HepG2 (cell line): ENCODE measurements at regions not wholly inside any gene's neighbourhood (a gene's known extent, or its start where the extent isn't known, plus 50 kb on each side); places are given as distances from the start of the nearest gene placed in this dataset.

ENCODE experiments used
- ATAC-seq: fragments of 200-7000 bp; cut with Tn5 transposase; 3 replicates; pipeline ENCODE4 v1.9.1; 2020; ENCODE audit warnings: mild to moderate bottlenecking, moderate library complexity
- BruUV-seq: library from RNA; stranded (reverse); fragments of 400-500 nt; replicated peaks from 2 replicates; lab custom pipeline; 2021; lab: Mats Ljungman, UMichigan
- CTCF ChIA-PET: fragments of 300-600 bp; formaldehyde crosslinking; extraction: SDS; loops from one replicate; lab custom pipeline; 2021; ENCODE audit warnings: low total read pairs, inconsistent platforms, low intra/inter-chr PET ratio; lab: Yijun Ruan, JAX
- POLR2A ChIA-PET: fragments of 350-600 bp; sonication (Branson Sonifier 250); formaldehyde crosslinking; loops from one replicate; lab custom pipeline; 2020; ENCODE audit warnings: antibody characterized with exemption, inconsistent platforms; lab: Yijun Ruan, JAX
- DNase-seq: peaks from one replicate; pipeline ENCODE4 v3.0.0-alpha.2; 2015; ENCODE audit warnings: low spot score
- FAIRE-seq: peaks from 3 replicates; lab custom pipeline; 2011; peaks lifted over from hg19 to GRCh38; lab: Jason Lieb, UNC
- H2AFZ ChIP-seq: one replicate; pipeline ENCODE4 v1.6.1; 2011; ENCODE audit warnings: low read length, inconsistent platforms
- H3K27ac ChIP-seq: fragments of 300-600 bp; 3 replicates; pipeline ENCODE4 v1.8.0; 2011; ENCODE audit warnings: mixed run types, mild to moderate bottlenecking, mixed read lengths, low read length, inconsistent platforms; ENCODE audit not compliant: insufficient read depth; ENCODE audit errors: extremely low read length
- H3K27me3 ChIP-seq, 2 experiments: fragments of 200-600 bp in 1 of 2; 2 replicates in 1 of 2; 3 replicates in 1 of 2; pipeline versions ENCODE4 v1.6.0 to v1.8.0; 2011; ENCODE audit warnings: low read length in 2 of 2, mild to moderate bottlenecking in 2 of 2, moderate library complexity in 2 of 2, inconsistent platforms in 1 of 2; ENCODE audit not compliant: insufficient read depth in 2 of 2, control insufficient read depth in 1 of 2
- H3K36me3 ChIP-seq, 2 experiments: fragments of 200-600 bp in 1 of 2; replicated peaks in 1 of 2; 2 replicates in 1 of 2; 3 replicates in 1 of 2; pipeline versions ENCODE4 v1.5.1 to v1.8.0; 2011; ENCODE audit warnings: low read length in 2 of 2, inconsistent platforms in 1 of 2; ENCODE audit not compliant: insufficient read depth in 2 of 2, control insufficient read depth in 1 of 2
- H3K4me1 ChIP-seq: 2 replicates; pipeline ENCODE4 v1.5.1; 2012; ENCODE audit warnings: low read length, inconsistent platforms; ENCODE audit not compliant: insufficient read depth
- H3K4me2 ChIP-seq: 2 replicates; pipeline ENCODE4 v1.6.0; 2011; ENCODE audit warnings: low read depth, low read length, inconsistent platforms
- H3K4me3 ChIP-seq, 3 experiments: fragments of 200-600 bp in 1 of 3; sonication (generic), shearing (Covaris generic) in 1 of 3; replicated peaks in 1 of 3; 2 replicates each; pipeline ENCODE4 v1.5.1; 2011 to 2016; ENCODE audit warnings: low read length in 3 of 3, inconsistent platforms in 2 of 3, low read depth in 2 of 3, mild to moderate bottlenecking in 2 of 3, control low read depth in 1 of 3, mixed read lengths in 1 of 3; ENCODE audit not compliant: insufficient read depth in 1 of 3
- H3K79me2 ChIP-seq: one replicate; pipeline ENCODE4 v1.6.1; 2011; ENCODE audit warnings: low read length, inconsistent platforms; ENCODE audit not compliant: insufficient read depth
- H3K9ac ChIP-seq: 2 replicates; pipeline ENCODE4 v1.6.0; 2011; ENCODE audit warnings: mild to moderate bottlenecking, low read depth, low read length, inconsistent platforms; ENCODE audit not compliant: insufficient read depth
- H3K9me3 ChIP-seq: 2 replicates; pipeline ENCODE4 v1.5.1; 2012; ENCODE audit warnings: mild to moderate bottlenecking, low read length
- H4K20me1 ChIP-seq: 2 replicates; pipeline ENCODE4 v1.6.0; 2011; ENCODE audit warnings: inconsistent platforms, mild to moderate bottlenecking, low read length, moderate library complexity; ENCODE audit not compliant: insufficient read depth
- ARID5B ChIP-seq: IDR thresholded peaks from 2 replicates; pipeline ENCODE4 v1.4.0; 2020; ENCODE audit warnings: mild to moderate bottlenecking, missing genetic modification reagents
- CAMTA2 ChIP-seq: sonication (generic); formaldehyde crosslinking; IDR thresholded peaks from 2 replicates; pipeline ENCODE4 v1.4.0; 2020; ENCODE audit warnings: mild to moderate bottlenecking, missing genetic modification reagents, borderline replicate concordance
- GFI1 ChIP-seq: sonication (generic); formaldehyde crosslinking; IDR thresholded peaks from 2 replicates; pipeline ENCODE4 v1.5.0; 2020; ENCODE audit warnings: missing genetic modification reagents, mild to moderate bottlenecking, borderline replicate concordance
- RFX3 ChIP-seq: IDR thresholded peaks from 2 replicates; pipeline ENCODE4 v1.6.1; 2016; ENCODE audit warnings: missing biosample characterization, missing genetic modification reagents
- TGIF2 ChIP-seq: IDR thresholded peaks from 2 replicates; pipeline ENCODE4 v1.6.1; 2016; ENCODE audit warnings: control low read depth, missing compliant biosample characterization
- ZBTB37 ChIP-seq: sonication (generic); formaldehyde crosslinking; IDR thresholded peaks from 2 replicates; pipeline ENCODE4 v1.4.0; 2020; ENCODE audit warnings: mild to moderate bottlenecking, missing genetic modification reagents
- ZNF10 ChIP-seq: sonication (generic); formaldehyde crosslinking; IDR thresholded peaks from 2 replicates; pipeline ENCODE4 v1.4.0; 2020; ENCODE audit warnings: mild to moderate bottlenecking, low read depth, missing genetic modification reagents, borderline replicate concordance
- ZNF101 ChIP-seq: sonication (generic); formaldehyde crosslinking; IDR thresholded peaks from 2 replicates; pipeline ENCODE4 v1.4.0; 2020; ENCODE audit warnings: mild to moderate bottlenecking, low read depth, missing genetic modification reagents, borderline replicate concordance
- ZNF552 ChIP-seq: sonication (generic); formaldehyde crosslinking; IDR thresholded peaks from 2 replicates; pipeline ENCODE4 v1.9.0; 2022; ENCODE audit warnings: missing genetic modification reagents, mild to moderate bottlenecking, borderline replicate concordance
- ZNF660 ChIP-seq: sonication (generic); formaldehyde crosslinking; IDR thresholded peaks from 2 replicates; pipeline ENCODE4 v1.5.1; 2020; ENCODE audit warnings: mild to moderate bottlenecking, low read depth, missing genetic modification reagents, borderline replicate concordance
- ZNF878 ChIP-seq: sonication (generic); formaldehyde crosslinking; IDR thresholded peaks from 2 replicates; pipeline ENCODE4 v1.8.1; 2023; ENCODE audit warnings: mild to moderate bottlenecking, missing genetic modification reagents, moderate library complexity
- WGBS: methylation state at CpG from one replicate; pipeline ENCODE4 v1.1.6; 2017; ENCODE audit warnings: low lambda C conversion rate; 5-methylcytosine and 5-hydroxymethylcytosine counted together
- in situ Hi-C: cut with HindIII; loops from 2 replicates; pipeline ENCODE4 v1.10.0; 2017; ENCODE audit warnings: low pct_unique_long_range_greater_than_20kb; ENCODE audit not compliant: extremely low pct_ligation_motif_present
- intact Hi-C: fragments of 100-400 bp; cut with micrococcal nuclease; formaldehyde crosslinking; loops from one replicate; pipeline ENCODE4 v1.10.0; 2022; ENCODE audit not compliant: unreplicated experiment
- TF ChIP-seq, protein P1 (sequence below): sonication (generic); formaldehyde crosslinking; IDR thresholded peaks from 2 replicates; pipeline ENCODE4 v1.5.0; 2020; ENCODE audit warnings: missing genetic modification reagents
- TF ChIP-seq, protein P2 (sequence below): sonication (generic); formaldehyde crosslinking; IDR thresholded peaks from 2 replicates; pipeline ENCODE4 v1.5.1; 2020; ENCODE audit warnings: mild to moderate bottlenecking, missing genetic modification reagents

DNA sequence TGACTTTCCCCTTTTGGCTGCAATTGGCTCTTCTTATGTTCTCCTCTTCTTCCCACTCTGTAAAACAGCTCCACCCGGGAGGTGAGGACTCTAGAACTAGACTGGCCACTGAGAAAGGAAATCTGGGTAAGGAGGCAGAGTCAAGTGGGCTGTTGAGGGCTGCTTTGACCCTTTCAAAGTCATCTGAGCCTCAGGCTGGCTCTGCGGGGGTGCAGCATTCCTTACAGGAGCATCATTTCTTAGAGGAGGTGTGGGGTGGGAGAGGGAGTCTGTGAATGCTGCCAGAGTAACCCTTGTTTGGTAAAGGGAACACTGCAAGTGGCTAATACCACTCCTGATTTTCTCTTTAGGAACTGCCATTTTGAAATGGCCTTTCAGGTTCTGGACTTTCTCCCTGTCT, 377.7 kb upstream of the SMARCA2 start:
- ChIA-PET CTCF (no interaction called here), POLR2A (no interaction called here)
- H3K9ac ChIP-seq = no peak overlapping the region
- H3K79me2 ChIP-seq = no peaks in the 10 kb centered on the region
- no peak overlapping the region for H3K27ac ChIP-seq
- H4K20me1 ChIP-seq = no peaks in the 10 kb centered on the region
- H3K27me3 ChIP-seq = no peaks in the 10 kb centered on the region
- H2AFZ ChIP-seq = no peak overlapping the region
- intact Hi-C loops = no loop called here
- no peaks in the 10 kb centered on the region for H3K9me3 ChIP-seq
- no peak for DNase-seq
- in situ Hi-C loops = no loop called here
- FAIRE-seq = no peak
- no peak overlapping the region for H3K4me3 ChIP-seq
- H3K36me3 ChIP-seq = no peaks in the 10 kb centered on the region
- WGBS = 0% methylated on average over 1 of the region's 2 CpGs
- TF ChIP-seq ZBTB37 (CRISPR knock-in tag) (no peak), ARID5B (CRISPR knock-in tag) (no peak), ZNF101 (CRISPR knock-in tag) (no peak), RFX3 (CRISPR knock-in tag) (no peak), TGIF2 (CRISPR knock-in tag) (no peak), ZNF878 (CRISPR knock-in tag) (no peak), CAMTA2 (CRISPR knock-in tag) (no peak), ZNF552 (CRISPR knock-in tag) (no peak), ZNF660 (CRISPR knock-in tag) (no peak), GFI1 (CRISPR knock-in tag) (no peak), ZNF10 (CRISPR knock-in tag) (no peak)
- TF ChIP-seq, protein P1, sequence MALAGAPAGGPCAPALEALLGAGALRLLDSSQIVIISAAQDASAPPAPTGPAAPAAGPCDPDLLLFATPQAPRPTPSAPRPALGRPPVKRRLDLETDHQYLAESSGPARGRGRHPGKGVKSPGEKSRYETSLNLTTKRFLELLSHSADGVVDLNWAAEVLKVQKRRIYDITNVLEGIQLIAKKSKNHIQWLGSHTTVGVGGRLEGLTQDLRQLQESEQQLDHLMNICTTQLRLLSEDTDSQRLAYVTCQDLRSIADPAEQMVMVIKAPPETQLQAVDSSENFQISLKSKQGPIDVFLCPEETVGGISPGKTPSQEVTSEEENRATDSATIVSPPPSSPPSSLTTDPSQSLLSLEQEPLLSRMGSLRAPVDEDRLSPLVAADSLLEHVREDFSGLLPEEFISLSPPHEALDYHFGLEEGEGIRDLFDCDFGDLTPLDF (CRISPR knock-in tag) = no peak
- TF ChIP-seq, protein P2, sequence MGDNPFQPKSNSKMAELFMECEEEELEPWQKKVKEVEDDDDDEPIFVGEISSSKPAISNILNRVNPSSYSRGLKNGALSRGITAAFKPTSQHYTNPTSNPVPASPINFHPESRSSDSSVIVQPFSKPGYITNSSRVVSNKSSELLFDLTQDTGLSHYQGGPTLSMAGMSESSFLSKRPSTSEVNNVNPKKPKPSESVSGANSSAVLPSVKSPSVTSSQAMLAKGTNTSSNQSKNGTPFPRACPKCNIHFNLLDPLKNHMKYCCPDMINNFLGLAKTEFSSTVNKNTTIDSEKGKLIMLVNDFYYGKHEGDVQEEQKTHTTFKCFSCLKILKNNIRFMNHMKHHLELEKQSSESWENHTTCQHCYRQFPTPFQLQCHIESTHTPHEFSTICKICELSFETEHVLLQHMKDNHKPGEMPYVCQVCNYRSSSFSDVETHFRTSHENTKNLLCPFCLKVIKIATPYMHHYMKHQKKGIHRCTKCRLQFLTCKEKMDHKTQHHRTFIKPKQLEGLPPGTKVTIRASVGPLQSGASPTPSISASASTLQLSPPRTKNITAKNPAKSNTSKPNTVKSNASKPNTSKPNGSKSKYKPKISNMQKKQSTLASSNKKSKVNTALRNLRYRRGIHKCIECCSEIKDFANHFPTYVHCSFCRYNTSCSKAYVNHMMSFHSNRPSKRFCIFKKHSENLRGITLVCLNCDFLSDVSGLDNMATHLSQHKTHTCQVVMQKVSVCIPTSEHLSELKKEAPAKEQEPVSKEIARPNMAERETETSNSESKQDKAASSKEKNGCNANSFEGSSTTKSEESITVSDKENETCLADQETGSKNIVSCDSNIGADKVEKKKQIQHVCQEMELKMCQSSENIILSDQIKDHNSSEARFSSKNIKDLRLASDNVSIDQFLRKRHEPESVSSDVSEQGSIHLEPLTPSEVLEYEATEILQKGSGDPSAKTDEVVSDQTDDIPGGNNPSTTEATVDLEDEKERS (CRISPR knock-in tag) = no peak
- TF ChIP-seq, all 625 proteins: peak for 0
- ATAC-seq = no peak
- Histone ChIP-seq H3K4me2 (no peak overlapping the region), H3K4me1 (no peaks in the 10 kb centered on the region)
- BruUV-seq = no TSS peak
